ENCODE measurements at regions not wholly inside any gene's neighbourhood (a gene's known extent, or its start where the extent isn't known, plus 50 kb on each side); places are given as distances from the start of the nearest gene placed in this dataset.

DNA sequence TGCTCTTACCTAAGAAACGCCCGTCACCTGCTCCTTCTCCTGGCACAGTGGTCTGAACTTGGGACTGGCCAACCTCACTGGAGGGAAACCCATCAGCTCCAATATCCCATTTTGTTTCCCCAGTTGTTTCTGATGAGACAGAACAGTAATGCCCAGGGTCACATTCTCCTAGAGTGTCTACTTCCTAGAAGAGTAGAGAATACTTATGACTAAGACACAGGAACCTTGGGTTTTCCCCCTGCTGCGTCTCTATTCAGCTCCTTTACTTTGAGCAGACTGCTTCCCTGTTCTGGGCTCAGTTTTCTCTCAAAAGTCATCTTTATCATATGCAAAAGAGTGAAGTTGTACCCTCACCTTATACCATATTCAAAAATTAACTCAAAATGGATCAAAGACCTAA, 79.4 kb downstream of the POLR2M start:
- H3K9ac ChIP-seq (ENCODE audit: insufficient read depth, low read depth, low read length) = no peak overlapping the region
- no peak for DNase-seq (ENCODE audit: low spot score)
- H3K27ac ChIP-seq (ENCODE audit: extremely low read length, insufficient read depth, low read length) = no peak overlapping the region
- TF ChIP-seq ZBTB7A (CRISPR knock-in tag; IDR thresholded peaks at IDR 0.05) = no peak
- no peak for TF ChIP-seq PBX2 (CRISPR knock-in tag; IDR thresholded peaks at IDR 0.05)
- TF ChIP-seq FOSL1 (CRISPR knock-in tag; IDR thresholded peaks at IDR 0.05; ENCODE audit: borderline replicate concordance) = no peak
- no peak for TF ChIP-seq ATF7-NPFF (CRISPR knock-in tag; IDR thresholded peaks at IDR 0.05; ENCODE audit: low read depth)
- no peak for TF ChIP-seq ZFP37 (CRISPR knock-in tag; IDR thresholded peaks at IDR 0.05; ENCODE audit: borderline replicate concordance)
- no peak for TF ChIP-seq ZKSCAN1 (IDR thresholded peaks at IDR 0.05; ENCODE audit: low read length)
- no peak for TF ChIP-seq ZNF101 (CRISPR knock-in tag; IDR thresholded peaks at IDR 0.05; ENCODE audit: borderline replicate concordance, low read depth)
- TF ChIP-seq, protein P1, sequence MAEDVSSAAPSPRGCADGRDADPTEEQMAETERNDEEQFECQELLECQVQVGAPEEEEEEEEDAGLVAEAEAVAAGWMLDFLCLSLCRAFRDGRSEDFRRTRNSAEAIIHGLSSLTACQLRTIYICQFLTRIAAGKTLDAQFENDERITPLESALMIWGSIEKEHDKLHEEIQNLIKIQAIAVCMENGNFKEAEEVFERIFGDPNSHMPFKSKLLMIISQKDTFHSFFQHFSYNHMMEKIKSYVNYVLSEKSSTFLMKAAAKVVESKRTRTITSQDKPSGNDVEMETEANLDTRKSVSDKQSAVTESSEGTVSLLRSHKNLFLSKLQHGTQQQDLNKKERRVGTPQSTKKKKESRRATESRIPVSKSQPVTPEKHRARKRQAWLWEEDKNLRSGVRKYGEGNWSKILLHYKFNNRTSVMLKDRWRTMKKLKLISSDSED (CRISPR knock-in tag; IDR thresholded peaks at IDR 0.05) = no peak
- no peak overlapping the region for H3K4me2 ChIP-seq (ENCODE audit: low read depth, low read length)
- no peak overlapping the region for H2AFZ ChIP-seq (ENCODE audit: low read length)
- no TSS peak for BruUV-seq (replicated peaks)
- peaks cover 0 to 19% of the 10 kb centered on the region in 2 experiments; a peak in 2 of 5 replicates for H3K27me3 ChIP-seq (ENCODE audit: control insufficient read depth in 1 of 2, insufficient read depth in 2 of 2, low read length in 2 of 2)
- H3K79me2 ChIP-seq (ENCODE audit: insufficient read depth, low read length) = no peaks in the 10 kb centered on the region
- ATAC-seq = no peak
- FAIRE-seq = no peak
- H3K9me3 ChIP-seq (ENCODE audit: low read length) = no peaks in the 10 kb centered on the region
- no peaks in the 10 kb centered on the region for H3K36me3 ChIP-seq (replicated peaks in 1 of 2; ENCODE audit: control insufficient read depth in 1 of 2, insufficient read depth in 2 of 2, low read length in 2 of 2)
- no peak overlapping the region for H3K4me3 ChIP-seq (replicated peaks in 1 of 3; ENCODE audit: insufficient read depth in 1 of 3, low read depth in 2 of 3, low read length in 3 of 3)
- in situ Hi-C loops (cut with HindIII; ENCODE audit: extremely low pct_ligation_motif_present, low pct_unique_long_range_greater_than_20kb) = no loop called here
- WGBS (ENCODE audit: low lambda C conversion rate) = 2% methylated on average over 3 of the region's 3 CpGs
- no peaks in the 10 kb centered on the region for H3K4me1 ChIP-seq (ENCODE audit: insufficient read depth, low read length)
- CTCF ChIA-PET (ENCODE audit: low intra/inter-chr PET ratio, low total read pairs) = no interaction called here
- no peaks in the 10 kb centered on the region for H4K20me1 ChIP-seq (ENCODE audit: insufficient read depth, low read length)
- intact Hi-C loops (cut with micrococcal nuclease; ENCODE audit: unreplicated experiment) = no loop called here
- POLR2A ChIA-PET = no interaction called here

Measured in HepG2 (cell line).